Gastroesophageal sphincter (tissue), 4 donors: ENCODE measurements at regions not wholly inside any gene's neighbourhood (a gene's known extent, or its start where the extent isn't known, plus 50 kb on each side); places are given as distances from the start of the nearest gene placed in this dataset.

Experiments used
- ATAC-seq: fragments of 150-250 bp; one replicate; pipeline ENCODE4 v1.9.1; 2016; ENCODE audit warnings: mild to moderate bottlenecking, moderate library complexity
- H3K27ac ChIP-seq, 4 donors: fragments of 200-600 bp; sonication (generic) in 3 of 4; 1 replicate in 3 of 4; 2 replicates in 1 of 4; pipeline ENCODE4 v1.5.1; 2016 to 2019
- H3K27me3 ChIP-seq: fragments of 200-600 bp; sonication (generic); one replicate; pipeline ENCODE4 v1.5.1; 2019
- H3K36me3 ChIP-seq, 2 donors: fragments of 200-600 bp; sonication (generic); one replicate each; pipeline ENCODE4 v1.5.1; 2019; ENCODE audit warnings: control low read depth in 1 of 2
- H3K4me1 ChIP-seq, 3 donors: fragments of 200-600 bp; sonication (generic); 1 replicate in 2 of 3; 2 replicates in 1 of 3; pipeline ENCODE4 v1.5.1; 2016 to 2019; ENCODE audit warnings: control low read depth in 2 of 3
- H3K4me3 ChIP-seq, 2 donors: fragments of 200-600 bp; sonication (generic); one replicate each; pipeline ENCODE4 v1.5.1; 2019; ENCODE audit warnings: mild to moderate bottlenecking in 1 of 2, moderate library complexity in 1 of 2
- H3K9me3 ChIP-seq, 3 donors: fragments of 200-600 bp; sonication (generic); one replicate each; pipeline ENCODE4 v1.5.1; 2017 to 2019; ENCODE audit warnings: control low read depth in 2 of 3
- CTCF ChIP-seq, 4 experiments: fragments of 200-600 bp in 2 of 4; fragments of 450-650 bp in 2 of 4; sonication (generic) in 1 of 4; IDR thresholded peaks; one replicate each; pipeline ENCODE4 v1.5.1; 2017 to 2019; ENCODE audit warnings: antibody characterized with exemption in 4 of 4, mild to moderate bottlenecking in 2 of 4, moderate library complexity in 2 of 4
- EP300 ChIP-seq: sonication (generic); formaldehyde crosslinking; IDR thresholded peaks from one replicate; pipeline ENCODE4 v1.6.1; 2017; ENCODE audit warnings: antibody characterized with exemption, mild to moderate bottlenecking
- POLR2A ChIP-seq, 2 donors: fragments of 450-650 bp; IDR thresholded peaks; one replicate each; pipeline ENCODE4 v1.6.1; 2017; ENCODE audit warnings: antibody characterized with exemption in 2 of 2, mild to moderate bottlenecking in 2 of 2, moderate library complexity in 1 of 2
- POLR2AphosphoS5 ChIP-seq: sonication (generic); formaldehyde crosslinking; IDR thresholded peaks from one replicate; pipeline ENCODE4 v1.6.1; 2017; ENCODE audit warnings: antibody characterized with exemption
- WGBS, 2 donors: methylation state at CpG; one replicate each; pipeline ENCODE4 v1.1.5; 2018; ENCODE audit warnings: low coverage in 1 of 2; 5-methylcytosine and 5-hydroxymethylcytosine counted together

DNA sequence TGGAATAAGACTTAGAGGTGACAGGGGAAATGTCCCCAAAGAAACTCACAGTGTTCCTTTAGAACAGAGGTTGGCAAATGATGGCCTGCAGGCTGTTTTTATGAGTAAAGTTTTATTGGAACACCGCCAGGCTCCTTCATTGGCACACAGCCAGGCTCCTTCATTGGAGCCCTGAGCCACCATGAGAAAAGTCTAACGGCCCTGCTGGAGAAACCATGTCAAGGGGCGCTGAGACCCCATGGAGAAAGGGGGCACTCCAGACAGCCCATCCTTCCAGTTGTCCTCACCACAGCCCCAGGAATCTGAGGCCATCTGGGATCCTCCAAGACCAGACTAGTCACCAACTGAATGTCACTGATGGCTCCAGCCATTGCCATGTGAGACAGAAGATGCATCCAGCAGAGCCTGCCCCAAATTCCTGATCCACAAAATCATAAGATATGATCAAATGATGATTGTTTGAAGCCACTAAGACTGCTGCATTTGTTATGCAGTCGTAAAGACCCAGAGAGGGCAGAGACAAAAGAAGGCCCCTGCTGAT lies 88.2 kb upstream of the GPR26 start:
- Histone ChIP-seq H3K4me1 (peaks cover 0 to 10% (median 4%) of the 10 kb centered on the region in 3 donors), H3K4me3 (no peak overlapping the region), H3K36me3 (no peaks in the 10 kb centered on the region), H3K9me3 (no peaks in the 10 kb centered on the region), H3K27me3 (peaks cover 56% of the 10 kb centered on the region), H3K27ac (no peak overlapping the region)
- 47 to 88% methylated on average over 1 to 3 of the region's 4 CpGs for WGBS, 2 donors
- ATAC-seq = no peak
- TF ChIP-seq POLR2A (IDR thresholded peaks at IDR 0.05) (no peak), EP300 (no peak), CTCF (IDR thresholded peaks at IDR 0.05) (no peak), POLR2AphosphoS5 (no peak)

DNA sequence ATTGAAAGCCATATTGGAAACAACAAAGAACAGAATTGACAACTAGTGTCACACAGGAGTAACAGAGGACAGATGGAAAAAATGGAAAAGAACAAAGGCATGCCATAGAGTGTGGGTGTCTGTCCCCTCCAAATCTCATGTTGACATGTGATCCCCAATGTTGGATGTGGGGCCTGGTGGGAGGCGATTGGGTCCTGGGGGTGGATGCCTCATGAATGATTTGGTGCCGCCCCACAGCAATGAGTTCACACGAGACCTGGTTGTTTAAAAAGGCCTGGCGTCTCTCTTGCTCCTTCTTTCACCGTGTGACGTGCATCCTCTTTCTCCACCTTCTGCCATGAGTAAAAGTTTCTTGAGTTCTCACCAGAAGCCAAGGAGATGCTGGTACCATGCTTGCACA lies 87.4 kb upstream of the GPR26 start:
- no peaks in the 10 kb centered on the region for H3K36me3 ChIP-seq
- 69 to 82% methylated on average over 5 to 6 of the region's 6 CpGs for WGBS, 2 donors
- H3K4me1 ChIP-seq = peaks cover 0 to 17% (median 4%) of the 10 kb centered on the region in 3 donors
- no peak overlapping the region for H3K27ac ChIP-seq
- TF ChIP-seq CTCF (IDR thresholded peaks at IDR 0.05) (no peak), EP300 (no peak), POLR2A (IDR thresholded peaks at IDR 0.05) (no peak), POLR2AphosphoS5 (no peak)
- no peaks in the 10 kb centered on the region for H3K9me3 ChIP-seq
- peaks cover 49% of the 10 kb centered on the region for H3K27me3 ChIP-seq
- H3K4me3 ChIP-seq = no peak overlapping the region
- ATAC-seq = no peak

DNA sequence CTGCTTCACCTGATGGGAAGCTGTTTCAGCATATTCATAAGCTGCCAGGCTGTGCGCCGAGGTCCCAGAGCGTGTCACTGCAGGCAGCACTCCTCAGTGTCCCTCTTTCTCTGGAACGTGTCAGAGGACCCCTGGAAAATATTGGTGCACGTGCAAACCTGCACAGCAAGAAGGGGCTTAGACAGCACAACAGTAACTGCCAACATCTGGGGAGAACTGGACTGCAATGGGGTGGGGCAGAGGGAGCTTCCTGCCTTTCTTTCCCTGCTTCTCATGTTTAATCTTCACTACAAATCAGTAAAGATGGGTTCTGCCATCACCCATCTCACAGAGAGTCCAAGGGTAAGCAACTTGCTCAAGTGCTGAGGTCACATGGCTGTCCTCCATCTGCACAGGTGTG lies 86.5 kb upstream of the GPR26 start:
- H3K4me1 ChIP-seq = peaks cover 0 to 26% (median 7%) of the 10 kb centered on the region in 3 donors
- H3K27ac ChIP-seq = no peak overlapping the region
- H3K9me3 ChIP-seq = no peaks in the 10 kb centered on the region
- no peak for TF ChIP-seq CTCF (IDR thresholded peaks at IDR 0.05)
- TF ChIP-seq POLR2A (IDR thresholded peaks at IDR 0.05) = no peak
- no peak for TF ChIP-seq POLR2AphosphoS5
- no peak for TF ChIP-seq EP300
- WGBS, 2 donors = 51 to 93% methylated on average over 2 to 5 of the region's 5 CpGs
- H3K4me3 ChIP-seq = no peak overlapping the region
- H3K27me3 ChIP-seq = peaks cover 40% of the 10 kb centered on the region
- ATAC-seq = no peak
- H3K36me3 ChIP-seq = no peaks in the 10 kb centered on the region

DNA sequence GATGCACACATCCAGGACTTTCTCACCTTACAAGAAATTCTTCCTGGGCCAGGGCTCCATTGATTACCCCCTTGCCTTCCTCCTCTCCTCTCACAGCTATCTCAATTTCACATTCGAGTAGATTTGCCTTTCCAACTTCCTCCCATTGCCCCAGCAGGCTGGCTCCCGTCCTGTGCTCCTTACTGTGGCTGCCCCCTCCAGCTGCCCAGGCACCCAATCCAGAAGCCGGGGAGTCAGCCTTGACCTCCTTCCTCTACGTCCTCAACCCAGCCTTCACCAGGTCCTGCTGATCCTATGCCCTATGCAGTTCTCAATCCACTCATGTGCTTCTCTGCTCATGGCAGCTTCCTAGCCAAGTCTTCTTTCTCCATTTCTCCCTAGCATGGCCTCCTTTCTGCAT lies 85.7 kb upstream of the GPR26 start:
- Histone ChIP-seq H3K27me3 (peaks cover 33% of the 10 kb centered on the region), H3K27ac (no peak overlapping the region), H3K36me3 (no peaks in the 10 kb centered on the region), H3K4me3 (no peak overlapping the region), H3K9me3 (no peaks in the 10 kb centered on the region), H3K4me1 (peaks cover 0 to 26% (median 7%) of the 10 kb centered on the region in 3 donors)
- TF ChIP-seq POLR2AphosphoS5 = no peak
- no peak for TF ChIP-seq CTCF (IDR thresholded peaks at IDR 0.05)
- TF ChIP-seq POLR2A (IDR thresholded peaks at IDR 0.05) = no peak
- no peak for TF ChIP-seq EP300
- 40 to 59% methylated on average over 4 of the region's 4 CpGs for WGBS, 2 donors
- no peak for ATAC-seq

DNA sequence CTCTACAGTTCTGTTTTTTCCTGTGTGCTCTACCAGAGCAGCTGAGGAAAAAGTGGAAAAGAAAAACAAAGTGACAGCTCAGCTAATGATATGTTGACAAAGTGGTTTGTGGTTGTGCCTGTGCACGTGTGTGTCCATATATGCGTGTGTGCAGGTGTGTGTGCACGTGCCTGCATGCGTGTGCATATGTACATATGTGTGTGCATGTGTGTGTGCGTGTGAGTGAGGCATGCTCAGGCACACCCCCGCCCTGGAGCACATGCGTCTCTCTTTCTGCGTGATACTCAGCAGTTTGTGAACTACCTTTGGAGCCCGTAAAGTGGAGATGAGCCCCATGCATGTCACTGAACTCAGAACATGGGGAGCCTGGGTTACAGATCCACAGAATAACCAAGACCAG lies 84.5 kb upstream of the GPR26 start:
- Histone ChIP-seq H3K27ac (no peak overlapping the region), H3K27me3 (peaks cover 24% of the 10 kb centered on the region), H3K4me1 (peaks cover 0 to 26% (median 7%) of the 10 kb centered on the region in 3 donors), H3K9me3 (no peaks in the 10 kb centered on the region), H3K4me3 (no peak overlapping the region), H3K36me3 (no peaks in the 10 kb centered on the region)
- 27 to 33% methylated on average over 4 to 5 of the region's 9 CpGs for WGBS, 2 donors
- TF ChIP-seq EP300 (no peak), POLR2A (IDR thresholded peaks at IDR 0.05) (no peak), CTCF (IDR thresholded peaks at IDR 0.05) (no peak), POLR2AphosphoS5 (no peak)
- no peak for ATAC-seq
